GM12864 (cell line): ENCODE measurements at regions not wholly inside any gene's neighbourhood (a gene's known extent, or its start where the extent isn't known, plus 50 kb on each side); places are given as distances from the start of the nearest gene placed in this dataset.

Experiments
- DNase-seq: peaks from one replicate; pipeline ENCODE4 v3.0.0-alpha.2; 2011; ENCODE audit warnings: low read depth
- H3K4me3 ChIP-seq: 2 replicates; pipeline ENCODE4 v1.5.1; 2011; ENCODE audit warnings: mild to moderate bottlenecking, low read depth, low read length, control low read depth
- TF ChIP-seq, protein P1 (sequence below): IDR thresholded peaks from 2 replicates; pipeline ENCODE4 v1.5.1; 2011; ENCODE audit warnings: low read depth, mild to moderate bottlenecking, moderate library complexity, low read length, control low read depth, inconsistent platforms; ENCODE audit errors: missing control alignments

DNA sequence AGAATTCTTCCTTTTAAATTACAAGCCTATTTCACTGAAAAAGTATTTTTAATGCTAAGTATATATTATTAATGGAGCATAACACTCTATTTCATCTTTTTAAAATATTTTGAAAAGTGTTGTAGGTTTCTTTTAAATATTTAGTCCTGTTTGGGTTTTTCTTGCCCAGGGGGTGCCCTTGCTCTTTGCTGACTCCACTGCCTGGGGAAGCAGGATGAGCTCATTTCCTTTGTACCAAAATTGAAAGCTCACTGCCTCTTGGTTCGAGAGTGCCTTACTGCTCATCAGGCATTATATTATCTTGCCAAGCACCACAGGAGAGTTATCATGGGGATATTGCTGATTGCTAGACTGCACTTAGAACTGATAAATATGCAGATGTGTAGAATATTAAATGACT is 819.2 kb downstream of the PCDH18 start:
- DNase-seq: no peak
- TF ChIP-seq, protein P1, sequence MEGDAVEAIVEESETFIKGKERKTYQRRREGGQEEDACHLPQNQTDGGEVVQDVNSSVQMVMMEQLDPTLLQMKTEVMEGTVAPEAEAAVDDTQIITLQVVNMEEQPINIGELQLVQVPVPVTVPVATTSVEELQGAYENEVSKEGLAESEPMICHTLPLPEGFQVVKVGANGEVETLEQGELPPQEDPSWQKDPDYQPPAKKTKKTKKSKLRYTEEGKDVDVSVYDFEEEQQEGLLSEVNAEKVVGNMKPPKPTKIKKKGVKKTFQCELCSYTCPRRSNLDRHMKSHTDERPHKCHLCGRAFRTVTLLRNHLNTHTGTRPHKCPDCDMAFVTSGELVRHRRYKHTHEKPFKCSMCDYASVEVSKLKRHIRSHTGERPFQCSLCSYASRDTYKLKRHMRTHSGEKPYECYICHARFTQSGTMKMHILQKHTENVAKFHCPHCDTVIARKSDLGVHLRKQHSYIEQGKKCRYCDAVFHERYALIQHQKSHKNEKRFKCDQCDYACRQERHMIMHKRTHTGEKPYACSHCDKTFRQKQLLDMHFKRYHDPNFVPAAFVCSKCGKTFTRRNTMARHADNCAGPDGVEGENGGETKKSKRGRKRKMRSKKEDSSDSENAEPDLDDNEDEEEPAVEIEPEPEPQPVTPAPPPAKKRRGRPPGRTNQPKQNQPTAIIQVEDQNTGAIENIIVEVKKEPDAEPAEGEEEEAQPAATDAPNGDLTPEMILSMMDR: no peak
- H3K4me3 ChIP-seq: no peak overlapping the region

DNA sequence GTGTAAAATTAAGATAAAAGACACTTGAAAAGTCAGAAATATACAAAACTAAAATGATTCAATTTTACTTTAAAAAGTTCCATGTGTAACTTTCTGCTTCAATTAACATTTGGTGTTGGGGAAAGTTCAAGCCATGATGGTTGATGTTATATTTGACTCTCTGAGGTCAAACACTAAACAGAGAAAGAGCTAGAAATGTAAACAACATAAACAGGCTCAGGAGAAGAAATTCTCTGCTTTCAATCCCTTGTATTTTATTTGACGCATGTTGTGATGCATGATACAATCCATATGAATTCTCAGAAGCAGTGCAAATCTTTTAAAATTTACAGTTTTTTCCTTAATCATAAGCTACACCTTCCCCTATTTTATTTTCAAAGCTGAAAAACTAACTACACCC is 822.4 kb downstream of the PCDH18 start:
- no peak overlapping the region for H3K4me3 ChIP-seq
- no peak for DNase-seq
- TF ChIP-seq, protein P1: no peak

DNA sequence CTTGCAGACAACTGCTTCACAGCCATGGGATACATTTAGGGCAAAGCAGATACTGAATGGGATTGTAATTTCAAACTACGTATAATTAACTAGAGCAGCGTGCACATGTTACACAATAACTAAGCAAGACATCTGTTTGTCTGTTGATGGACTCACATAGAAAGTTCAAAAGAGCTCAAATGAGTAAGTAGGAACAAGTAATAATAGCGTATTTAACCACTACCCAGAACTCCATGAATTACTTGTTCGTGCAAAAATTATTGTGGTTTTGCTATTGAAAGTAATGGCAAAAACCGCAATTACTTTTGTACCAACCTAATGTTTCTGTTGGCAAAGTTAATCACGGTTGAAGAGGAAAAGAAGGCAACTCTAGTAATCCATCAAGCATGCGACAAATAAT is 825.4 kb downstream of the PCDH18 start:
- TF ChIP-seq, protein P1: no peak
- DNase-seq: no peak
- no peak overlapping the region for H3K4me3 ChIP-seq

DNA sequence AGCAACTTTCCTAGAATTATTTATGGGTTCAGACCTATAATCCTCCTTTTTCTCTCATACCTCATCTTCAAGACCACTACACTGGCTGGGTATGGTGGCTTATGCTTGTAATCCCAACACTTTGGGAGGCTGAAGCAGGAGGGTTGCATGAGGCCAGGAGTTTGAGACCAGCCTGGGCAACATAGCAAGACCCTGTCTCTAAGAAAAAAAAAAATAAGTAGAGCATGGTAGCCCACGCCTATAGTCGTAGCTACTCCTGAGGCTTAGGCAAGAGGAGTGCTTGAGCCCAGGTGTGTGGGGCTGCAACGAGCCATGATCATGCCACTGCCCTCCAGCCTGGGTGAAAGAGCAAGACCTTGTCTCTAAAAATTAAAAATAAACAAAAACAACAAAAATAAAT is 832.4 kb downstream of the PCDH18 start:
- TF ChIP-seq, protein P1: no peak
- DNase-seq: no peak
- H3K4me3 ChIP-seq: no peak overlapping the region

DNA sequence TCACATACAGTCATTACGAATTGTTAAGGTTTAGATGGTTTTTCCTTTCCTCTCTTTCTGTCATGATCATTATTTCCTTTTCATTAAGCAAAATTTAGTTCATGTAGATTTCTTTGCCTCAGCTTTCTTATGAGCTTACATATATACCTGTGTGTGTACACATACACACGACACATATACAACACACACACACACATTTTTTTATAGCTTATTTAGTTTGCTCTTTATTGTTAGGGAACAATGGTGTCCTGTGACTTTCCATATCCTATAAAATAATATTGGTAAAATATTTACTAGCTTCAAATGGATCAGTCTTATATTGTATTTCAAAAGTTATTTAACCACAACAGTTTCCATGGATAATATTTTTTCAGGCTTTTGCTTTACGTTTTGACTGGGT is 840.7 kb downstream of the PCDH18 start:
- no peak for DNase-seq
- no peak overlapping the region for H3K4me3 ChIP-seq
- TF ChIP-seq, protein P1: no peak

DNA sequence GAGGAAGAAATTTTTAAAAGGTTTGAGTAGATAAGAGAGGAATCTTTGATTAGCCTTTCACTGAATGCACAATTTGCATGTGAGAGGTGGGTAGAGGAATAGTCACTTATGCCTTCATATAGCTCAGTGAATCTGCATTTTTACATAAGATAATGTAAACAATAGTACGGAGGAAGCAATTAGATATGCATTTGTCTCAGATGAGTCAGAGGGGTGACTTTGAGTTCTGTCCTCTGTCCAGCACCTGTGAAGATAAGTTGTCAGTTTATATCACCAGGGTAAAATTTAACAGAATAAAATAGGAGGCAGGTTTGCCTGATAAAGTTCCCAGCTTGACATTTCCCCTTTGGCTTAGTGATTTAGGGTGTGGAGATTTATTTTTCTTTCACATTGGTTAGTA is 841.9 kb downstream of the PCDH18 start:
- no peak overlapping the region for H3K4me3 ChIP-seq
- TF ChIP-seq, protein P1: no peak
- no peak for DNase-seq

DNA sequence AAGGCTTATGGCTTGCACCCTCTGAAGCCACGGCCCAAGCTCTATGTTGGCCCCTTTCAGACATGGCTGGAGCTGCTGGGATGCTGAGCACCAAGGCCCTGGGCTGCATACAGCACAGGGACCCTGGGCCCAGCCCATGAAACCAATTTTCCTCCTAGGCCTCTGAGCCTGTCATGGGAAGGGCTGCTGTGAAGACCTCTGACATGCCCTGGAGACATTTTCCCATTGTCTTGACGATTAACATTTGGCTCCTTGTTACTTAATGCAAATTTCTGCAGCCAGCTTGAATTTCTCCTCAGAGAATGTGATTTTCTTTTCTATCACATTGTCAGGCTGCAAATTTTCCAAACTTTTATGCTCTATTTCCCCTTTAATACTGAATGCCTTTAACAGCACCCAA is 844.7 kb downstream of the PCDH18 start:
- TF ChIP-seq, protein P1: no peak
- DNase-seq: no peak
- H3K4me3 ChIP-seq: no peak overlapping the region
